DND-41 (cell line): ENCODE measurements at regions not wholly inside any gene's neighbourhood (a gene's known extent, or its start where the extent isn't known, plus 50 kb on each side); places are given as distances from the start of the nearest gene placed in this dataset.

Experiments used
- CTCF ChIP-seq: IDR thresholded peaks from 2 replicates; pipeline ENCODE4 v1.5.1; 2012; ENCODE audit warnings: borderline replicate concordance, low read length, moderate library complexity, mild to moderate bottlenecking; ENCODE audit not compliant: poor library complexity, severe bottlenecking; ENCODE audit errors: extremely low read depth
- EZH2 ChIP-seq: IDR thresholded peaks from 3 replicates; pipeline ENCODE4 v1.6.1; 2012; ENCODE audit warnings: borderline replicate concordance, low read depth, mild to moderate bottlenecking, moderate library complexity, low read length, inconsistent platforms; ENCODE audit not compliant: severe bottlenecking

- TF ChIP-seq CTCF (no peak), EZH2 (no peak)
Measured at GRCh38 chr5:117800261-117800660, 1188.1 kb downstream of the DTWD2 start.
